ENCODE measurements at regions not wholly inside any gene's neighbourhood (a gene's known extent, or its start where the extent isn't known, plus 50 kb on each side); places are given as distances from the start of the nearest gene placed in this dataset.

DNA sequence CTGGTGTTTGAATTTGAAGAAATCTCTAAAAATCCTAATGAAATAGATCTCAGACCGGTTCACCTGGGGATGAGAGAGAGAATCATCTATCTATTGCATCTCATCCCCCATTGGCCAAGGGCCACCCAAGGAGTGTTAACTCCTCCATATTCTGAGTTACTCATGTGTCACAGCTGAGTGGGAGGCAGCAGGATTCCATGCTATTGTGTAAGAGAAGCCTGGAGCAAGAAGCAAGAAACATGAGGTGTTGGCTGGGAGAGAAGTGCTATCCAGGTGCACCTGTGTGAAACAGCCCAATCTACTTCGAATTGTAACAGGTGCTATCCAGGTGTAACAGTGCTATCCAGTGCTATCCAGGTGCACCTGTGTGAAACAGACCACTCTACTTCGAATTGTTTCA lies 150.3 kb upstream of the MAOA start:
- Mint-ChIP-seq H3K9me3 (no peaks in the 10 kb centered on the region), H3K36me3 (no peaks in the 10 kb centered on the region), H3K4me3 (no peak overlapping the region), H3K4me1 (no peaks in the 10 kb centered on the region), H3K27me3 (ENCODE audit: low read depth in 3 of 3) (peaks cover 0 to 6% (median 3%) of the 10 kb centered on the region in 3 donors), H3K27ac (no peak overlapping the region)
- DNase-seq, result no peak

GRCh38 chrX:43508694-43509093 lies 147.4 kb upstream of the MAOA start:
- peaks cover 0 to 6% (median 1%) of the 10 kb centered on the region in 3 donors for H3K27me3 Mint-ChIP-seq (ENCODE audit: low read depth in 3 of 3)
- no peaks in the 10 kb centered on the region for H3K36me3 Mint-ChIP-seq
- no peak overlapping the region for H3K4me3 Mint-ChIP-seq
- no peak for DNase-seq
- H3K27ac Mint-ChIP-seq, result no peak overlapping the region
- H3K4me1 Mint-ChIP-seq, result no peaks in the 10 kb centered on the region
- no peaks in the 10 kb centered on the region for H3K9me3 Mint-ChIP-seq

DNA sequence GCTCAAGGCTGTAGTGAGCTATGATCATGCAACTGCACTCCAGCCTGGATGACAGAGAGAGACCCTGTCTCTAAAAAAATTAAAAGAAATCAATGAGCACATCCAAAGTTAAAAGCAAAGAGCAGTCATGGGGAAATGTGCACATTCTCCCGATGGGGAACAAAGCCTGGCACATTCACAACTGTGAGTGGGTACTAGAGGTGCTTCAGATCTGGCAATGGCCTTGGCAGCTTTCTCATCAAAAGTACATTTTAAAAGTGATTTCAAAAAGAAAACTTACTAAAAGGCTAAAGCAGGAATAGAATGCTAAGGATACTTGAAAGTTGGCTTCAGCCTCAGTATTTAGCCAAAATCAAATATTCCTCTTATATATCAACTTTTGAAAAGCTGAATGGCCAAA lies 145.9 kb upstream of the MAOA start:
- no peaks in the 10 kb centered on the region for H3K4me1 Mint-ChIP-seq
- DNase-seq, result no peak
- H3K4me3 Mint-ChIP-seq, result no peak overlapping the region
- peaks cover 1 to 14% (median 2%) of the 10 kb centered on the region in 3 donors for H3K27me3 Mint-ChIP-seq (ENCODE audit: low read depth in 3 of 3)
- peaks cover 0 to 2% (median 0%) of the 10 kb centered on the region in 6 donors for H3K9me3 Mint-ChIP-seq
- H3K27ac Mint-ChIP-seq, result no peak overlapping the region
- no peaks in the 10 kb centered on the region for H3K36me3 Mint-ChIP-seq

GRCh38 chrX:43513085-43513484 lies 143.0 kb upstream of the MAOA start:
- Mint-ChIP-seq H3K27me3 (ENCODE audit: low read depth in 3 of 3) (peaks cover 0 to 20% (median 4%) of the 10 kb centered on the region in 3 donors), H3K36me3 (no peaks in the 10 kb centered on the region), H3K4me1 (no peaks in the 10 kb centered on the region), H3K27ac (no peak overlapping the region), H3K4me3 (no peak overlapping the region), H3K9me3 (peaks cover 0 to 2% (median 0%) of the 10 kb centered on the region in 6 donors)
- DNase-seq, result no peak

DNA sequence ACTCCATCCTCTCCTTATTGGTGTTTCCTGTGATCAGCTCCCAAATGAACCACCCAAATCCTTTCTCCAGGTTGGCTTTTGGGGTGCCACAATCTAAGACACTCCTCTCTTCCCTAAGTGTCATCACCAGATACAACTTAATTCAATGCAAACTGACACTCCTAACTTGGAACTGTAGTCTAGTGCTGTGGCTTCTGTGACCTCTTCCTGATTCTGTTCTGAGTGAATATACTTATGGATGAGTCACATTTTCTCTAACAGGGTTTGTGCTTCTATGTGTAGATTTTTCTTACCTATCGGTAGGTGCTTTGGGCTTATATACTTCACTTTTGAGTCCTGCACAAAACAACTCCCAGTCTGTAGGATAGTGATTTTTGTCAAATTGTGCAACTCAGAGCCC lies 141.3 kb upstream of the MAOA start:
- no peak overlapping the region for H3K27ac Mint-ChIP-seq
- no peaks in the 10 kb centered on the region for H3K4me1 Mint-ChIP-seq
- H3K9me3 Mint-ChIP-seq, result peaks cover 0 to 2% (median 0%) of the 10 kb centered on the region in 6 donors
- DNase-seq, result no peak
- peaks cover 2 to 22% (median 4%) of the 10 kb centered on the region in 3 donors for H3K27me3 Mint-ChIP-seq (ENCODE audit: low read depth in 3 of 3)
- no peak overlapping the region for H3K4me3 Mint-ChIP-seq
- no peaks in the 10 kb centered on the region for H3K36me3 Mint-ChIP-seq

- Mint-ChIP-seq H3K4me3 (no peak overlapping the region), H3K36me3 (no peaks in the 10 kb centered on the region), H3K9me3 (peaks cover 0 to 1% (median 0%) of the 10 kb centered on the region in 6 donors), H3K27me3 (ENCODE audit: low read depth in 3 of 3) (peaks cover 2 to 7% (median 2%) of the 10 kb centered on the region in 3 donors), H3K4me1 (no peaks in the 10 kb centered on the region), H3K27ac (no peak overlapping the region)
- DNase-seq, result no peak
Measured at GRCh38 chrX:43522582-43522981, 133.5 kb upstream of the MAOA start.

DNA sequence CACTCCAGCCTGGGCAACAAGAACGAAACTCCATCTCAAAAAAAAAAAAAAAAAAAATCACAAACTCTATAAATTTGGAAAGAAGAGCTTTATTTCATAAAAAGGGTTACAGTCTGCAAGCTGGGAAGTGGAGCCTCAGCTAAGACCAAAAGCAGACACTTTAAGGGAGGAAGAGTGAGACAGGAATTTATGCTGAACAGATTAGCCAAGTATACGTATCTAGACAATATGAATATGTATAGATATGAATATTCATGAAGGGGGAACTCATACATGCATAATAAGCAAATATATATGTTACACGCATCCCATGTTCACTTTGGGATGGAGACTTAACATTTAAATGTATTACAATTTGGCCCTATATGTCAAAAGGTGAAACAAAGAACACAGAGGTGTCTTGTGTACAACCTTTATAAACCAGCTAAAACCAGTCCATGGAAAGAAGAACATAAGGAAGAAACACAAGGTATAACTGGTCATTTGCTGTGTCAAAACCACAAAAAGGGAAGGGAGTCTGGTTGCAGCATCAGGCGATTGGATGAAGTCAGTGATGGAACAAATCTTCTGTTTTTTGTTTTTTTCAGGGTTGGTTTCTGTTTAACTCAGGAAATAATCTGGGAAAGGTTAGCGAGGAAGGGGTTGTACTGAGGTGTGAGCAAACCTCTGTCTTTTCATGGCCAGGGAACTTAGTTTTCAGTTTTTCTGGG lies 130.0 kb upstream of the MAOA start:
- Mint-ChIP-seq H3K27me3 (ENCODE audit: low read depth in 3 of 3) (peaks cover 0 to 9% (median 0%) of the 10 kb centered on the region in 3 donors), H3K4me3 (no peak overlapping the region), H3K9me3 (no peaks in the 10 kb centered on the region), H3K4me1 (no peaks in the 10 kb centered on the region), H3K27ac (no peak overlapping the region), H3K36me3 (no peaks in the 10 kb centered on the region)
- DNase-seq, result no peak

DNA sequence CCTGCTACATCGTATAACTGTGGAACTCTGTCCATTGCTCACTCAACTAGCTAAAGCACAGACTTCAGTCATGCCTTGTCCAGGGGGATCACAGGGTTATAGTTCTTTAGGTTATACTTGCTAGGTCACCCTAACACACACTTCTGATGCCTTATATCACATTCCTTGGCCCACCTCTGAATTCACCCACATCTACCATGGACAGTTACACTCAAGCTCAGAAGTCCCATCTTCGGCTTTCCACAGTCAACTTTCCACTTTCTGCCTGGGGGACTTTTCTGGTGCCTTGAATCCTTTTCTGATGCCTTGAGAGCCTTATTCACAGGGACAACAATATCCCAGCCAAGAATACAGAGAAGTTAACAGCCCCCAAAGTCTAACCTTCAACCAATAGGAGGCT lies 129.2 kb upstream of the MAOA start:
- no peaks in the 10 kb centered on the region for H3K36me3 Mint-ChIP-seq
- no peak overlapping the region for H3K27ac Mint-ChIP-seq
- no peaks in the 10 kb centered on the region for H3K4me1 Mint-ChIP-seq
- H3K9me3 Mint-ChIP-seq, result no peaks in the 10 kb centered on the region
- peaks cover 0 to 9% (median 3%) of the 10 kb centered on the region in 3 donors for H3K27me3 Mint-ChIP-seq (ENCODE audit: low read depth in 3 of 3)
- no peak for DNase-seq
- no peak overlapping the region for H3K4me3 Mint-ChIP-seq

DNA sequence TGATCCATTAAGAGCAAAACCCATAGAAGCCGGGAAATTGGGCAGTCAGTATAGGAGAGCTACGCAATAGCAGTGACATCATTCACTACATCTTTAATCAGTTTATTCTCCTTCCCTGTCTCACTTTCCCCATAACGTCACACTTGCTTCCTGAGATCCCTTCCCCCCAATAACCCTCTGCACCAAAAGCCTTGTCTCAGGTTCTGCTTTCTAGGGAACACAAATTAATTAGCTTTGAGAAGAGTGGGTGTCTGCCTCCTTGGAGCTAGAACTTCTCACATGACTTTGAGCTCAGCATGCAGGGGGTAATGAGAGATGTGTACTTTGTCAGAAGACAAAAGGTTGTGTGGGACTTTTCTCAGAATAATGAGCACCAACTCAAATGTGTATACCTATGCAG lies 128.3 kb upstream of the MAOA start:
- Mint-ChIP-seq H3K9me3 (no peaks in the 10 kb centered on the region), H3K27me3 (ENCODE audit: low read depth in 3 of 3) (peaks cover 0 to 9% (median 3%) of the 10 kb centered on the region in 3 donors), H3K4me3 (no peak overlapping the region), H3K27ac (no peak overlapping the region), H3K36me3 (no peaks in the 10 kb centered on the region), H3K4me1 (no peaks in the 10 kb centered on the region)
- DNase-seq, result no peak

- H3K27me3 Mint-ChIP-seq (ENCODE audit: low read depth in 3 of 3), result peaks cover 0 to 9% (median 6%) of the 10 kb centered on the region in 3 donors
- peaks cover 0 to 10% (median 7%) of the 10 kb centered on the region in 6 donors for H3K9me3 Mint-ChIP-seq
- no peak overlapping the region for H3K4me3 Mint-ChIP-seq
- H3K36me3 Mint-ChIP-seq, result peaks cover 0 to 4% (median 0%) of the 10 kb centered on the region in 3 donors
- H3K27ac Mint-ChIP-seq, result no peak overlapping the region
- DNase-seq, result no peak
- no peaks in the 10 kb centered on the region for H3K4me1 Mint-ChIP-seq
Measured at GRCh38 chrX:43530837-43531236, 125.3 kb upstream of the MAOA start.

GRCh38 chrX:43540318-43540717 lies 115.8 kb upstream of the MAOA start:
- Mint-ChIP-seq H3K36me3 (no peaks in the 10 kb centered on the region), H3K4me1 (no peaks in the 10 kb centered on the region), H3K27me3 (ENCODE audit: low read depth in 3 of 3) (peaks cover 0 to 6% (median 0%) of the 10 kb centered on the region in 3 donors), H3K9me3 (peaks cover 0 to 1% (median 0%) of the 10 kb centered on the region in 6 donors), H3K27ac (no peak overlapping the region), H3K4me3 (no peak overlapping the region)
- DNase-seq, result no peak

- no peaks in the 10 kb centered on the region for H3K36me3 Mint-ChIP-seq
- no peak overlapping the region for H3K4me3 Mint-ChIP-seq
- no peaks in the 10 kb centered on the region for H3K4me1 Mint-ChIP-seq
- peaks cover 5 to 8% (median 5%) of the 10 kb centered on the region in 3 donors for H3K27me3 Mint-ChIP-seq (ENCODE audit: low read depth in 3 of 3)
- H3K27ac Mint-ChIP-seq, result no peak overlapping the region
- DNase-seq, result no peak
- no peaks in the 10 kb centered on the region for H3K9me3 Mint-ChIP-seq
Measured at GRCh38 chrX:43551590-43551989, 104.5 kb upstream of the MAOA start.

DNA sequence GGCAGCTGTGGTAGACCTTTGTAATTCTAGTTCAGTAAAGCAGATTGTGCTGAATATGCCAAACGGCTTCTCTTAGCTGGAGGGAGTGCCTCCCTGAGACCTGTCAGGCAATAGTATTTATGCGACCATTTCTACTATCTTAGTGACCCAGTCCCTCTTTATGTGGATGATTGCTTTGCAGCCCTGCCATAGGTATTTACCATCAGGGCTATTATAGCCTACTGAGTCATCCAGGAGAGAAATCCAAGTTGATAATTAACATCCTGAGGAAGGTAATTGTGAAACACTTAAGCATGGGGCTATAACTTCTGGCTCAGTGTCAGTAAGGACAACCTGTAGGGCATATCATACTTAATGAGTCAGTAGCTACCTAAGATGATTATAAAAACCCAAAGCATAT lies 103.9 kb upstream of the MAOA start:
- Mint-ChIP-seq H3K4me1 (no peaks in the 10 kb centered on the region), H3K4me3 (no peak overlapping the region), H3K9me3 (no peaks in the 10 kb centered on the region), H3K27ac (no peak overlapping the region), H3K36me3 (no peaks in the 10 kb centered on the region), H3K27me3 (ENCODE audit: low read depth in 3 of 3) (peaks cover 5 to 10% (median 5%) of the 10 kb centered on the region in 3 donors)
- DNase-seq, result no peak

GRCh38 chrX:43552703-43553102 lies 103.4 kb upstream of the MAOA start:
- H3K36me3 Mint-ChIP-seq, result no peaks in the 10 kb centered on the region
- H3K27ac Mint-ChIP-seq, result no peak overlapping the region
- DNase-seq, result no peak
- no peaks in the 10 kb centered on the region for H3K9me3 Mint-ChIP-seq
- peaks cover 0 to 4% of the 10 kb centered on the region in 2 donors for H3K4me1 Mint-ChIP-seq
- no peak overlapping the region for H3K4me3 Mint-ChIP-seq
- H3K27me3 Mint-ChIP-seq (ENCODE audit: low read depth in 3 of 3), result peaks cover 5 to 10% (median 5%) of the 10 kb centered on the region in 3 donors

GRCh38 chrX:43553257-43553656 lies 102.8 kb upstream of the MAOA start:
- DNase-seq, result no peak
- H3K27ac Mint-ChIP-seq, result no peak overlapping the region
- peaks cover 0 to 6% of the 10 kb centered on the region in 2 donors for H3K4me1 Mint-ChIP-seq
- H3K27me3 Mint-ChIP-seq (ENCODE audit: low read depth in 3 of 3), result peaks cover 5 to 10% (median 5%) of the 10 kb centered on the region in 3 donors
- H3K9me3 Mint-ChIP-seq, result no peaks in the 10 kb centered on the region
- H3K36me3 Mint-ChIP-seq, result no peaks in the 10 kb centered on the region
- no peak overlapping the region for H3K4me3 Mint-ChIP-seq

Measured in immature natural killer cell (primary cell).